CMK (cell line): ENCODE measurements at regions not wholly inside any gene's neighbourhood (a gene's known extent, or its start where the extent isn't known, plus 50 kb on each side); places are given as distances from the start of the nearest gene placed in this dataset.

Experiments used
- DNase-seq: peaks from one replicate; pipeline ENCODE4 v3.0.0-alpha.2; 2010; ENCODE audit warnings: low read depth

DNA sequence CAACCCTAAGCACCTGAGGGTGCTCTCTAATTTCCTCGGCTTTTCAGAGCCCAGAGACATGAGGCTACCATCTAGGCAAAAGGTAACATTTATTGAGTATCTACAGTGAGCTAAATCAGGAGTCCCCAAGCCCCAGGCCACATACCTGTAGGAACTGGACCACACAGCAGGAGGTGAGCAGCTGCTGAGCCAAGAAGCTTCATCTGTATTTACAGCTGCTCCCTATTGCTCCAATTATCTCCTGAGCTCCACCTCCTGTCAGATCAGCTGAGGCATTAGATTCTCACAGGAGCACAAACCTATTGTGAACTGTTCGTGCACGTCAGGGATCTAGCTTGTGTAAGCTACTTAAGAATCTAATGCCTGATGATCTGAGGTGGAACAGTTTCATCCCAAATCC is 70.2 kb downstream of the RND3 start:
- no peak for DNase-seq

DNA sequence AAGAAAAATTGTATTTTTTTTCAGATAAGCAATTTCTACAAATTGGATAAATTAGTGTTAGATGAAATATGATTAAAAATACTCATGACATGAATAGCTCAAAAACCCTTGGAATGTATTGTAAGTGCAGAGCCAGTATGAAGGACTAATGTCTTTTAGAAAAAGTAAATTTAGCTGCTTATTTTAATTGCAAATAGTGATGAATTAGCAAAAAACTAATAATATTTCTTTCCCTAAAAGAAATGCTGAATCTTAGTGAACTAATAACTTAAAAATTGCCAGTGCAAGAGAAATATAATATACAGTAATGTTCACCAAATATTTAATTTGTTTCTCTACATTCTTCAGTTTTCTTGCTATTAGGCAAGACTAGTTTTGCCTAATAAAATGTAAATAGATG is 72.4 kb downstream of the RND3 start:
- no peak for DNase-seq

DNA sequence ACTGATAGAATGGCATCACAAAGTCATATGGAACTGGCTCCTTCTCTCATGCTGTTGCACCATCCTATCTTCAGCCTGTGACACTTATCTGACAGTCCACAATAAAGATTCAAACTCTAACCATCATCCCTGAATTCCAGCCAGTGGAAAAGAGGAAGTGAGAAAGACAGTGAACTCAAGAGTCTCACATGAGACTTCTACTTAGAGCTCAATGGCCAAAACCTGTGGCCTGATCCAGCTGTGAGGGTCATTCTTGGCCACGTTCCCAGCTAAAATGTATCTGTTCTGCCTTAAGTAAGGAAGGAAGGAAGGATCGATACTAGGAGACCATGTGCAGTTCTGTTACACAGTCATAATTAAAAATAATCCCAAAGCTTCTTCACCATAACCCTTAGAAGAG is 73.6 kb downstream of the RND3 start:
- no peak for DNase-seq

DNA sequence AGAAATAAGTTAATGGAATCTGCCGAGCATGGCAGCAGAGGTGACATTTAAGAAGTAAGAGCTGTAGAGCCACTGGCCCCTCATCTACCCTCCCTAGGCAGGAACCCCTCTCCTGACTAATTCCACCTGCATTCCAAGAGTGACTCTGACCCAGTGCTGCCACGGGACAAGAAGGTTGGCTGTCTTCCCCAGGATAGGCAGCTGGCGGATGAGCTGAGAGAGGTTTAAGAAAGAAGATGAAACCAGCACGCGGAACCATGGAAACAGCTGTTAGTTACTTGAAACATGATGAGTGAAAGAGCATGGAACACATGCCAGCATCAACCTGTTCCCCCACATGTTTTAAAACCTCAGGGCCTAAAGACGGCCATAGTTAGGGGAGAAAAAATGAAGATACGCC is 74.1 kb downstream of the RND3 start:
- no peak for DNase-seq

DNA sequence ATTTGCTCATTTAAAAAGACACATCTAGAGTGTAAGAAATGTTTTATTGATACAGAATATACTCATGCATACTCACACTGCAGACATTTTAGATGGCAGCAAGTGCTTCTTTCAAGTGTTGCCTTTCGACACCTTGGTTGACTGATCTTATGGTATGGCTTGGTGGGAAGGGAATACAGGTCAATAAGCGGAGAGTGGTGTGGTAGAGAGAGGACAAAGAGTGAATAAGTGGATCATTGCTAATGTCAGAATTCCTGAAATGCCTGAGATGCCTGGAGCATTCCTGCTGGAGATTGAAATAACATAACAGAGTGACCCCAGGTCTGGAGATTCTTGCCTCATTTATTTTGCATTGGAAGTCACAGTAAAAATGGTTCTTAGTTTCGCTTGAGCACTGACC is 76.7 kb downstream of the RND3 start:
- DNase-seq: no peak

DNA sequence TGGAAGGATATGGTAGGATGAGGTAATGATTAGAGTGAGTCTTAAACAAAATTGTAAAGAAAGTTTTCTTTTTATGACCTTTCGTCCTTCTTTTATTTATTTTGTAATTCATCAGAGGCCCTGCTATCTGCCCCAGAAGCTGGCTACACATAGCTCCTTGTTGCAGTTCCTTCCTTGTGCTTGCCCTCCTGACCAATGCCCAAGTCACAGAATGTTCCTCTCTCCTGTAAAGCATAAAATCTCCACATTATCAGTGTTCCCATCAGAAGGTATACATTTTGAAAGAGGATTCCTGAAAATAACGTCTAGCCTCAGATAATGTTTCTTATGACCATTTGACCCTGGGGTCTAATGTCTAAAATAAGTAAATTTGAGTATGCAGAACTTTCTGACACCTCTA is 78.3 kb downstream of the RND3 start:
- DNase-seq: no peak

DNA sequence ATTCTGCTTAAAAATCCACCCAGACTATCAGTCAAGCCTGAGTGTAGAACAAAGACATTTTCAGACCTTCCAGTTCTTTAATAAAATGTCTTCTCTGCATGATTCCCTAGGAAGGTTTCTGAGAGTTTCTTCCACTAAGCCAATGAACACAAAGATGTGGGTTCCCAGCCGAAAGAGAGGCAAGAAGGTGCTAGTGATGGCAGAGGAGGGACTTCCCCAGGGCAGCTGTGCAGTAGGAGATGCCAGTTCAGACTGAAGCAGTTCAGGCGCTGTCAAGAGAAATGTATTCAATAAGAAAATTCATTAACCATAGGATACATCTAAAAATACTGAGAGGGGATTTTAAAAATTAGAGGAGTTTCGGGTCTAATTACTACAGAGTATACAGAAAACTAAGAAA is 83.3 kb downstream of the RND3 start:
- DNase-seq: no peak

DNA sequence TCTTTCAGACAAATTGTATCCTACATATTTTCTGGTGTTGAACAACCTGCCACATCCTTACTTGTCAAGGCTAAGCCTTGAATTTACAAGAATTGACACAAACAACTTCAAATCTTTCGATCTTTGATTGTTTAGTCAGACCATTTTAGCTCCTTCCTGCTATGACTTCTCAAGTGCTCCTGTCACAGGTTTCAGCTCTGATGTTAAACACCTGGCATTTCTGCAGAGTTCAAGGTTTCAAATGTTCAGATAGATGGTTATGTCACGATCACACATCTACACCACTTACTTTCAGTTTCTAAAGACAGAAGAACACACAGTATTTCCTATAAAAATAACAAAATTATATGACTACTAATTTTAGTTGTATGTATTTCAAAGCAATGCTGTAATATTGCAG is 84.0 kb downstream of the RND3 start:
- no peak for DNase-seq

DNA sequence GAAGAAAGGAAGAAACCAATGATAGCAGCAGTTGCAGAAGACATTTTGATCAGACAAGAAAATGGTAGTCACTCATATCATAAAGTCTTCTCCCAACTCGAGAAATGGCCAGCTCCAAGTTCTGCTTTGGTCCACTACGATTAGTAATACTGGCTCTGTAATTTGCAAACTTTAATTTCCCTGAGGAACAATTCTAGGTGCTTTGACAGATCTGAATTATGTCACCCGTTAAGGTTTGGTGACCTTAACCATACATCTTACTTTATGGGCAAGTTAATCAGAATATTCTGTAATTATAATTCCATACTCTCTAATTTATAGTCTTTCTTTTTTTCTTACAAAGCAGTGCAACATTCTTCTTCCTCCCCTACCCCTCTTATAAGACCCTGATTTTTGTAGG is 84.5 kb downstream of the RND3 start:
- no peak for DNase-seq

DNA sequence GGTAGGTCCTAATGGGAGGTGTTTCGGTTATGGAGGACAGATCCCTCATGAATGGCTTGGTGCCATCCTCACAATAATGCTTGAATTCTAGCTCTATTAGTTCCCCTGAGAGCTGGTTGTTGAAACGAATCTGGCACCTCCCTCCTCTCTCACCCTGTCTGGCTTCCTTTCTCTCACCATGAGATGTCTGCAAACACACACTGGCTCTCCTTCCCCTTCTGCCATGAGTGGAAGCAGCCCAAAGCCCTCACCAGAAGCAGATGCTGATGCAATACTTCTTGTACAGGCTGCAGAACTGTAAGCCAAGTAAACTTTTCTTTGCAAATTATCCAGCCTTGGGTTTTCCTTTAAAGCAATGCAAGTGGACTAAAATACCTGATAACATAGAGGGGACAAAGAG is 86.6 kb downstream of the RND3 start:
- no peak for DNase-seq

DNA sequence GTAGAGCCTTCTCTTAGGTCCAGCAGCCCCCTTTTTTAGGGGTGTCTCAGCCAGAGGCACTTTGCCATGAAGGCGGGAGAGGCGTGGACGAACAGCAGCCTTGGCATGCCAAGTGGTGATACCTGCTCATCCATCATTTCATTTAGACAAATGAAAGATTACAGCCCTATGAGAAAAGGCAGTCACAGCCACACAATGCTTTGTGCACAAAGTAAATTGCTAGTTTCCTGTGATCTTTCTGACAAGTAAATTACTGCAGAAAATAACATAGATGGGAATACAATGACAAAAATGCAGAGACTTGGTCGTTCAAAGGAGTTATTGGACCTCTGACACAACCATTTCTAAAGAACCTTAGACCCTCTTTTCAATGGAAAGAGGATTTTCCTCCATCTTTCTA is 94.9 kb downstream of the RND3 start:
- DNase-seq: no peak

DNA sequence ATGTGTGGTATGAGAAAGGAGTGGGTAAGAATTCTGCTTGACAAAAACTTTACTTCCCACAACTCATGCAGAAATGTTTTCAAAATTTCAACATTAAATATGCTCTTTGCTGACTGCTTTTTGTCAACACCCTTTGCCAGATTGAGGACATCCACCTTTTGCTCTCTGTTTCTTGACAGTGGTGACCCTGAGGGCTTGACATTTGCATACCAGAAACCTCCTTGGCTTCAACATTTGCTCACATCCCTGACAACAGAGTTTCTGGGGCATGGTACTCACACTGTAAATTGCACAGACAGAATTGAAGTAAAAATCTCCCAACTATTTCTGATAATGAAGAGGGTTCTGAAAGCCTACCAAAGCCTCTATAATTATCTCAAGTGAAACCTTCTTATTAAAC is 95.7 kb downstream of the RND3 start:
- DNase-seq: no peak

DNA sequence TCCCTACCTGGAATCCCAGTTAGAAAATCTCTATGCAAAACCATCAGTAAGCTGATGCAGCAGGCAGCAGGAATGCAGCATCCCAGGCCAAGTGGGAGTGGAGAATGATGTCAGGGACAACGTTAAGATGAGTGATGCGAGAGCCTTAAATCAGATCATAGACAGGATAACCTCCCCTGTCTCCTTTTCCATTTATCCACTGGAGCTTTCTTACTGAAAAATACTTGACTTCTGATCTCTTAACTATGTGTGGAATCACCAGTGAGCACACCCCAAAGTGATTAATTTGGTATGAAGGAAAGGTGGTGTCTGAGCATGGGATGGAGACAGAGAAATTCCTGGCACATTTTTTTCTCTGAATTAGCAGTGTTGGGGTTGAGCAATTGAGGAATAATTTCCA is 98.0 kb downstream of the RND3 start:
- DNase-seq: no peak

DNA sequence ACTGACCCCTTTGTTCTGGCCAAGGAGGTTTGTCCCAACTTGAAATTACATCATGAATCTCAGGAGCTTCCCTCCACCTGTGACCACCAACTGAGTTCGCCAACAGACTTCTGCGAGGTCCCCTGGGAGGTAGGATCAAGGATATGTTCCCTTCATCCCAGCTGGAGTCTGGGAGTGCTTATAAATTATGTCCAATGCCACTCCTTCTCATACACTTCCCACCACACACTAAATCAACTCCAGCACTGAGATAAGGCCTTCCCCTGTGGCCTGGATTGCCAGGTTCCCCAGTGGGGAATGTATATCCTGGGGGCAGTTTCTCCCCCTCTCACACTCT is 99.2 kb downstream of the RND3 start:
- no peak for DNase-seq

DNA sequence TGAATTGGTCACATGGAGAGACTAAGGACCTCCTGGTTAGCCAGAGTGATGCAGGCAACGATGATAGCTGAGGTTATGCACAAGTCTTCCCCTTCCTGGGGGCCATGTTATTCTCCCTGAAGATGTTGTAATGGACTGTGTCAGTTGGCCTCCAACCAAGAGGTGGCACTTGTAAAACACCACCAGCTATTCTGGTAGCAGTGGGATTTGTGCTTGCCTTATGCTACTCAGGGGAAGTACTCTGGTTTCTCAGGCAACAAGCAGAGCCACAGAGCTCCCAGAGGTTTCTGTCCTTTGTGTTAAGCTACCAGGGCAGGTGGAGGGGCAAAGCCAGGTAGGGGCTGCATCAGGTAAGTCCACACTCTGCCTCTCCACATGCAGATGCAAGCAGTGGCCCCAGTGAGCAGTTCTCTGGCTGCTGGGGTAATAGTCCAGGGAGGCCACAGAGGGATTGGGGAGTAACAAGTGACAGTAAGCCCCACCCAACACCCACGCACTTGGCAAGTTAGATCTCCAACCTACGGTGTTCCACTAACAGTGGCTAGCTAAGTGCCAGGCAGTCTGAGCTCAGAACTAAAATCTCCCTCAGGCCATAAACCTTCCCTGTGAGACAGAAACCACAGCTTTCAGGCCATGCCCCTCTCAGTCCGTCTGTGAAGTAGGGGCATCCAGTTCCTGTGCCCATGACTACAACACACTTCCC is 99.7 kb downstream of the RND3 start:
- DNase-seq: no peak

DNA sequence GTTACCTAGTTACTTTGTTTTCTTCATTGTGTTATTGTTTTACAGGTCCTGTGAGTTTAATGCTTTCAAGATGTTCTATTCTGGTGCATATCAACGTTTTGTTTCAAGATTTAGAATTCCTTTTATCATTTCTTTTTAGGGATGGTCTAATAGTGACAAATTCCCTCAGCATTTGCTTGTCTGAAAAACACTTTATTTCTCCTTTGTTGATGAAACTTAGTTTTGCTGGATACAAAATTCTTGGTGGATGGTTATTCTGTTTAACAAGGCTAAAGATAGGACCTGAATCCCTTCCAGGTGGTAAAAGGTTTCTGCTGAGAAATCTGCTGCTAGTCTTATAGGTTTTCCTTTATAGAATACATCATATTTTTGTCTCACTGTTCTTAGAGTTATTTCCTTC is 102.3 kb downstream of the RND3 start:
- no peak for DNase-seq

DNA sequence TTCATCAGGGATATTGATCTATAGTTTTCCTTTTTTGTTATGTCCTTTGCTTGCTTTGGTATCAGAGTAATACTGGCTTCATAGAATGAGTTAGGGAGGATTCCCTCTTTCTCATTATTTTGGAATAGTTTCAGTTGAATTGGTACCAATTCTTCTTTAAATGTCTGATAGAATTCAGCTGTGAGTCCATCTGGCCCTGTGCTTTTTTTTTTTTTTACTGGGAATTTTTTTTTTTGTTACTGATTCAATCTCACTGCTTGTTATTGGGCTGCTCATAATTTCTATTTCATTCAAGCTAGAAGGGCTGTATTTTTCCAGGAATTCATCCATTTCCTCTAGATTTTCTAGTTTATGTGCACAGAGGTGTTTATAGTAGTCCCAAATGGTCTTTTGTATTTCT is 103.9 kb downstream of the RND3 start:
- no peak for DNase-seq

DNA sequence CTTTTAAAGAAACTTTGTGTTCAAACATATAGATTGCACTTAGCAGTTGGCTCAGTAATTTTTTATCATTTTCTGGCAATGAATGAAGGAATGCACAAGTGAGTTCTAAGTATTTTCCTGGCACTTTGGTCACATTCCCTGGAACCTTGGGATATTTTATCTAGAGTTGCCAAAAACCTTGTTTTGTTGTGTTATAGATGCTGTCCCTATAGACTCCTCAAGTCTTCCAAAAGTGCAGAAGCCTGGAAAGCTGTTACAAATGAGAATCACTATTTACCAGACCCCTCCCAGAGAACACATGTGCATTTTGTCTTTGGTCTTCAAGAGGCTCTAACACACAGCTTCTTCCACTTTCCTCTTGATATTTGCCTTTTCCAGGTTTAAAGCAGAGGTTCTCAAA is 108.3 kb downstream of the RND3 start:
- DNase-seq: no peak

DNA sequence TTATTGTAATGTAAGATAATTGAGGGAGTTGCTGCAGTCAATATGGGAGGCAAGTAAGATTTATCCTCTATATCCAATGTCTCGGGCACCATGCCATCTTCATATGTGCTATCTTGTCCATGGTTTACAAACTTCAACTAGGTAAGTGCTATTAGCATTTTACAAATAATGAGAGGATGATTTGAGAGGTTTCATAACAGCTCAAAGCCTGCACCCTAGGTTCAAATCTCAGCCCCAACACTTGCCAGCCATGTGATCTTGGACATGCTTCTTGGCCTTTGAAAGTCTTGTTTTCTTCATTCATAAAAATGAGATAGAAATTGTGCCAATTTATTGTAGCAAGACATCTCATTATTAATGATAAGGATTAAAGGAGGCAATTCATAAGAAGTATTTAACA is 108.8 kb downstream of the RND3 start:
- DNase-seq: no peak

DNA sequence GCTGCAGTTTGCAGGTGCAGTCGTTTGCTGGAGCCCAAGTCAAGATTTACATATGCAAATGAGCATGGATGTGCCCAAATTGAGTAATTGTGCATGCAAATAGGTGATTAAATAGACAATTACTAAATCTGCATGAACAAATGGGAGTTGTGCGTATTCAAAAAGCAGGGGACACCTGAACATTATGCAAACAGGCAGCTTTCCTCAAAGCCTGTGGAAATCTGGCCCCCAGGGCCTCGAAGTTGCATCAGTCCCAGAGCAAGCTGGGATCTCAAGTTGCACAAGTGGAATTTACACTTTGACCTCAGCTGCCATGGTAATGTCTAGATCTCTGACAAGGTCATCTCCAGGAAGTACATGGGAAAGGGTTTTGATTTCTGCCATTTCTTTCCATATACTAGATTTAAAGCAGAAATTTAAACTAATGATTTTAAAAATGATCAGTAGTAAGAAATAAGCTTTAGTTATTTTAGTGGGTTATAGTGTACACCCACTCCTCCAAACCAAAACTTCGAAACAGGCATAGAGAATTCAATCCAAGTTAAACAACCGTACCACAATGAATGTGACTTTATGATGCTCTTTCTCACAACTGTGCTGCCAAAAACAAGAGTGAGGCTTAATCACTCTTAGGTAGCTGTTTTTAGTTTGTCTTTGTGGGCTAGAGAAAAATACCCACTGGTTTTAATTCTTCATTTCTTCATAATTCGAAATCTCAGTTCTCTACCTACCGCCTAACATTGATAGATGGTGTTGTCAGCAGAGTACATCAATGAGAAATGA is 110.7 kb downstream of the RND3 start:
- DNase-seq: no peak

DNA sequence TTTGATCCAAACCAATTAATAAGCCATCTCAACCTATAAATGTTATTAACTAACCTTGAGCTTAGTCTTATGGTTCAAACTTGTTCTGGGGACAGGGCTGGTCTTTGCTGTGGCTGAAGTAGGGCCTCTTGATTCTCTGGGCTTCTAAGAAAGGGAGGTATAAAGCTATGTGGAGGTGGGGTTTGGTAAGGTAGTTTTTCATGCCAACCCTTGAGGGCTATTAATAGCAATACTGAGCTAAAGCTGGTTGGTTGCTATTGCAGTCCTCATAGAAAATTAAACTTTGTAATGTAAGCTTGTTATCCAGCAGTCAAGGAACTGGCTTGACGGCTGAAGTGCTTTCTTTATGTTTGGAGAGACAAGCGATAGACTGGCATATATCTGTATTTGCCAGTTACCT is 112.1 kb downstream of the RND3 start:
- DNase-seq: no peak

DNA sequence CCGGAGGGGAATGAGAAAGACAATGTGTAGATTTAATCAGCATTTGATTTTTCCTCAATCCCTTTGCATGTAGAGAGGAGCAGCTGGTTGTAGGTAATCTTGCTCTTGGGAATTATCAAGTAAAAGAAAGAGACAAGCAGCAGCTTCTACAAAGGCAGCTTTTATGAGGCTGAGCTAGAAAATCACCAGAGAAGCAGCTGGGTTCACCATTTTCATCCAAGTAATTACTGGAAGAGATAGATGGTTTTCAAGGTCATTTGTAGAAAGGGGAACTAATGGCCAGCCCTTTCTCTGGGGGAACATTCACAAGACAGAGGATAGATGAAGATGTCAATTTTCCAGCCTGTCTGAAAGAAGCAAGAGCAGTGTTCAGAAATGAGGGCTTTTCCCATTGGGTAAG is 113.0 kb downstream of the RND3 start:
- no peak for DNase-seq

DNA sequence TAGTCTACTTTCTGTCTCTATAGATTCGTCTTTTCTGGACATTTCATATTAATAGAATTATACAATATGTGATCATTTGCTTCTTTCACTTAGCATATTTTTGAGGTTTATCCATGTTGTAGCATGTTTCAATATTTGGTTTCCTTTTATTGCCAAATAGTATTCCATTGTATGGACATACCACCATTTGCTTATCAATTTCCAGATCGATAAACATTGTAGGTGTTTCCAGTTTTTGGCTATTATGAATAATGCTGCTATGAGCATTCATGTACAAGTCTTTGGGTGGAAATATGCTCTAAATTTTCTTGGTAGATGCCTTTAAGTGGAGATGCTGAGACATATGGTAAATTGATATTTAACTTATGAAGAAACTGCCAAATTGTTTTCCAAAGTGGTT is 114.1 kb downstream of the RND3 start:
- no peak for DNase-seq
